Right lobe of liver (tissue), 4 donors: ENCODE measurements at regions not wholly inside any gene's neighbourhood (a gene's known extent, or its start where the extent isn't known, plus 50 kb on each side); places are given as distances from the start of the nearest gene placed in this dataset.

ENCODE experiments used
- CTCF ChIP-seq, 4 donors: fragments of 200-600 bp in 3 of 4; fragments of 450-650 bp in 1 of 4; IDR thresholded peaks; one replicate each; pipeline versions ENCODE4 v1.5.1 to v1.8.0; 2016 to 2022; ENCODE audit warnings: antibody characterized with exemption in 4 of 4, mild to moderate bottlenecking in 2 of 4
- POLR2A ChIP-seq: fragments of 450-650 bp; IDR thresholded peaks from one replicate; pipeline ENCODE4 v1.6.1; 2017; ENCODE audit warnings: antibody characterized with exemption, mild to moderate bottlenecking
- donor health status: DM: no; HTN: no; CAD: no.
- donor health status: DM: no; HTN: no; CAD: no.
- donor health status: DM: no; HTN: yes; CAD: no.

- TF ChIP-seq CTCF (IDR thresholded peaks at IDR 0.05), result no peak
- no peak for TF ChIP-seq POLR2A
Measured at GRCh38 chr6:43870660-43871061, 100.7 kb downstream of the VEGFA start.
